NAMALWA (cell line): ENCODE measurements at regions not wholly inside any gene's neighbourhood (a gene's known extent, or its start where the extent isn't known, plus 50 kb on each side); places are given as distances from the start of the nearest gene placed in this dataset.

Experiments
- DNase-seq: peaks from one replicate; pipeline ENCODE4 v3.0.0-alpha.2; 2015; ENCODE audit warnings: low spot score

DNA sequence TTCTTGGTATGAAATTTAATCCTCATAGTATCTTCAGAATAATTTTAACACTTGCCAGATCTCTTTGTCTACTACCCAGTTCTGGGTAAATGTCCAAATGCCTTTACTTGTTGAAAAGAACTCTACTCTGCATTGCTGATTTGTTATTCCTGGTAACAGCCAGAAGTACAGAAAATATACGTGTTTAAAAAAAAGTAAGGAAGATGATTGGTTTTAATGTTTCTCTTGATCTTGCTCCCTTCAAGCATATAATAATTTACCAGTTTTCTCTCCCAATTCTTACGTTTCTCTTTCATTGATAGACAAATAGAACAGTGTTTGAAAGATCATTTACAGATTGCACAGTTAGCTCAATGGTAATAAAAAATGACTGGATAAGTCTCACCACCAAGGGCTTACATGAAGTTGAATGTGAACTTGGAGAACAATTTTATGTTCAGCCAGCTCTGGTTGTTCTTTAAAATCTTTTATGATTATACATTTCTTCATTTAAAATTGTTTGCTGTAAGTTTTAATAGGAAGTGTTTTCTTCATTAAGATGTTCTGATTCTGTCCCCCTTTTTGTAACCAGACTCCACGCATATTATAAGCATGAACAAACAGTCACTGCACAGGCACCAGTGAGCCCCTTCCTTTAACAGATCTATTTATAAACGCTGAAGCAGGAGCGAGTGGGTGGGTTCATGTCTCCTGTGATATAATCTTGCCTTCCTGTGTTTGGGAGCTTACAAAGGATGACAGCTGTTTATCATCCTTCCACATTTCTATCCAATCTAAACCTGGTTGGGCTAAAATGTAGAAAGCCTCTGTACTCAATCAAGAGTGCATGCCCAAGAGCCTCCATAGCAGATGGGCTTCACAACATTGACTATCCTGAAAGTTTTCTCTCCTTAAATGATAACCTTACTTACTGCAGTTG, 299.5 kb downstream of the PRL start:
- no peak for DNase-seq

DNA sequence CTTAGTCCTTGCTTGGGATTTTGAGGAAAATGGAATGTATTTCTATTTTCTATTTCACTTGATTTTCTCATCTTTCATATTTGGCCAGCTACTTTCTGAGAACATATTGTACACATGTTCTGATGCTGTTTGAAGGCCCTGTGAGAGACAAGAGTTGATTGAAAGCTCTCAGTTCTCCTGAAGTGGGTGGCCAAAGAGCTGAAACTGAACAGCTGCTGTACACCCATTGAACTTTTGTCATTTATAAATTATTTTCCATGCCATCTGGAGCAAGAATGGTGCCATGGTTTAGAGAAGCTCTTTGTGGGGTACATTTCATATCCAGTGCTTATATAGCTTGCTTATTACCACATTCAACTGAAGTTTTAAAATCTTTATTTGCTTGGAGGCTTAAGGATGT, 298.3 kb downstream of the PRL start:
- DNase-seq, result no peak

DNA sequence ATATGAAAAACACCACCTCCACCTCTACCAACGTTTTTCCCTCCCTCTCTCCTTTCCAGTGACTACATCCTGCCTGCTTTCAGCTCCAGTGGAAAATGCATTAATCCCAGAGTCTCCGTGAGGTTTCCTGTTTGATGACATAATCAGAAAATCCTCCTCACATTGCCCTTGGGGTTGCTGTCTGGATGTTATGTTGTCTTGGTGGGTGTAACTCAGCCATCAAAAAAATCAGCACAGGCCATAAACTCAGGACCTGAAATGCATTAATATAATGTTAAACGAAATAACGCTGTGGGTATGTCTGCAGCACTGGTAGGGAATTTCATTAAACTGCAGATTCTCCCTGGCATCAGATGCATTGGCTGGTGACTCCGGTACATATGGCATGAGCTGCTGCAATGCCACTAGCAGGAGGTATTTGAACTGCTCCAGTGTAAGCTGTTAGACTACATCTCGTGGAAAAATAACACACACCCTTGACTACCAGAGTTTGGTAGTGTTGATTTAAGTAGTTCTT, 297.8 kb downstream of the PRL start:
- no peak for DNase-seq

DNA sequence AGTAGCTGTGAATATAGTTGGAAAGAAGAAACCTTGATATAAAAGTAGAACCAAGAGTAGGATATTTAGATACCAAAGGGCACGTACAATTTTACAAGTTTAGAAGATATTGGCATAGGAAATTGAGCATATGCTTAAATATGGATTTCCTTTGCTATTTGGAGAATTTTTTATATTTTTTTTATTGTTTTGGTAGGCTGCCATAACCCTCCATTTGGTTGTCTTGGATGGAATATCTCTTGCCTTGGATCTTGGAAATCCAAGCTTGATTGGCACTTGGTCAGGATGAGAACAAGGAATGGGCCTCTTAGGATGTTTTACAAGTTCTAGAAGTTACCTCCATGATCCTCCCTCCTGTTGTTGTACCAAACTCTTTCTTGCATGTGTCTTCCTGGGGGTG, 297.1 kb downstream of the PRL start:
- DNase-seq, result no peak

DNA sequence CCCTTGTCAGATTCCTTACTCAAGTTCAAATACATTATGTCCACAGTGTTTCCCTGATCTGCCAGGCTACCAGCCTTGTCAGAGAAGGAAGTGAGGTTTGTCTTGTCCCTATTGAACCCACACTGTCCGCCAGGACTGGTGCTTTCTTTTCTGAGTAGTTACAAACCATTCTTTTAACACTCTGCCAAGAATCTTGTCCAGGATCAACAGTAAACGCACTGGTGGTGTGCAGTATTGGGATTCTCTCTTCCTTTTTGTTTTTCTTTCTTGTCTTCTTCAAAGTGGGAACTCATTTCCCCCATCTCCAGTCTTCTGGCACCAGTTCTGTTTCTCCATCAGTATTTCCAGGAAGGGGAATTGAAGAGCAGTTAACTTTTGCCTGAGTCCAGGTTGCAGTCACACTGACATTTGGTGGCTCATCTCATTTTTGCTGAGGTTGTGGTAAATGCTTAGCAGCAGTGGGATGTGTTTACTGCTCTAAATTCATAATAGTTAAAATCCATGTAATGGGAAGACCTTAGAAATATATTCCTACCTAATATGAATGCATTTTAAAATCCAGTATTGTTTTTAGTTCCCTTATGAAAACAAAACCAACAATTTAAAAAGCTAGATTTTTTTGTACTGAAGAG, 295.3 kb downstream of the PRL start:
- no peak for DNase-seq

DNA sequence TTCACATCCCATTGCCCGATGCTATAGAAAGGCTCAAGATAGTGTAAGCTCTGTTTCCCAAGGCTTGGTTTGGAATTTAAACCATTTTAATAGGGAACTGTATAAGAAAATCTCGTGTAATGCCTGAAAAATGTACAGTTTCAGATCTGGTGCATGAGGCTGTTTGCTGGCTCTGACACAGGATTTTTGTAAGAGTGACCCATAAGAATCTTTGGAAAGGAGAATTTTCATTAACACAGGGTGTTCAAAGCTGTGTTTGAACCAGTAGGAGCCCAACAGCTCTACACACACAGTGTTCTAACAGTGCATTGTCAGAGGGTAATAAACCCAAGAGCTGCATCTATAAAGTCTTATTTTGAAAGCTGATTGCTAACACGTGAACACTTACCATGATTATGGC, 293.5 kb downstream of the PRL start:
- no peak for DNase-seq

DNA sequence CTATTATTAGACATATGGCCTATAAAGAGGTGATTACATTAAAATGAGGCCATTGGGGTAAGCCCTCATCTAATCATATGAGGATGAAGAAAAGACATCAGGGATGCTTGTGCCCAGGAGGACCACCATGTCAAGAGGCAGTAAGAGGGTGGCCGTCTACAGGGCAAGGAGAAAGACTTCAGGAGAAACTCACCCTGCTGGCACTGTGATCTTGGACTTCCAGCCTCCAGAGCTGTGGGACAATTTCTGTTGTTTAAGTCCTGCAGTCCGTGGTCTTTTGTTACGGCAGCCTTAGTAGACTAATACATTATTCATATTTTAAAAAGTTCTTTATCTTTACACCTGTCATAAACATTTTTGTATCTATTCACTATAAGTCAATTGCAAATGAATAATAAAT, 290.0 kb downstream of the PRL start:
- DNase-seq, result no peak

DNA sequence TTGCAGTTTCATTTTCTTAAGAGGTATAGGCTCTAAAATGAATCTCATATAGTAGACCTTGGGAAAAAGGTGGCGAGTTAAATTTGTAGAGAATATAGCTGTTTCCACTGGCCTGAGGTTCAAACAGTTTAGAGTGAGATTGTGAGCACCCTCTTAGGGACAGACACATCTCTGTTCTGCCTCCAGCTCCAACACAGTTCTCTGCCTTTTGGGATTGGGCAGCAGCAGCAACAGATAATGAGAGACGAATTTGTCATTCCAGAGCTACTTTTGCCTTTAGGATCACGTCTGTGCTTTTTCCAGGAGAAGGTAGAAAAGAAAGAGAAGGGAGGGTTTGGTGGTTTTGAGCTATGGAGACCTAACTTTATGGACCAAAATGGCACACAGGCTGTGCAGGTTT, 289.4 kb downstream of the PRL start:
- no peak for DNase-seq

DNA sequence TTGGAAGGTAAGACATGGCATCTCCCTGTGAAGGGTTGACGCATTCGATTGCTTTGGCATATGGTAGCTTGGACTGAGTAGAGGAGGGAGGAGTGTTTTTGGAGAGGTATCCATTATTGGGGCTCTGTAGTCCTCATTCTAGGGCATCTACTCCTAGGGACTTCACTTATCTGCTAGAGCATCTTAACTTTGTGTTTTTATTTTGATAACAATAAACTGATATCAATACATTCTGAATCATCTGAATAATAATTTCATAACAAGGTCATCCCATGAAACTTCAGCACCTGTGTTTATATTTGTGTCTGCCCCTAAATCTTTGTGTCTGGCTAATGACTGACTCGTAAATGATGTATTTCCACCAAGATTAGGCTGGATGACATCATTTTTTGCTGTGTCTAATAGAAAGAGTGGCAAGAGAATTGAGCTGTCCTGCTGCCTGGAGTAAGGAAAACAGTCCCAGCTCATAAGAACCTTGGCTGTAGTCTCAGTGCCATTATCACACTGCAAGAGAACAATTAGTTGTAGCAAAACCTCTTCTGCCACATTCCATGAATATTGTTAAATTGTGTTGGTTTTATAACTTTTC, 288.5 kb downstream of the PRL start:
- DNase-seq, result no peak

DNA sequence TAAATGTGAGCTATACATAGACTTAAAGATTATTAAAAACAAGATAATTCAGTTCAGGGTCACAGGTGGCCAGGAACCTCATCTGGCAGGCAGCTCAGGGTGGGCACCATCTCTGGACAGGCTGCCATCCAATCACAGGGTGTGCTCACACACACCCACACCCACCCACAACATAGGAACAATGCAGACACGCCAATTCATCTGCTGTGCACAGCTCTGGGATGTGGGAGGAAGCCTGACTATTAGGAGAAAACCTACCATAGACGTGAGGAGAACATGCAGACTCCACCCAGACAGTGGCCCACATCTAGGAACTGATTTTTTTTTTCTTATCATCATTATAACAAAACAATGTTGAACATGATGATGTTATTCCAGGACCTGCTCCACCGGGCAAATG, 286.7 kb downstream of the PRL start:
- no peak for DNase-seq

DNA sequence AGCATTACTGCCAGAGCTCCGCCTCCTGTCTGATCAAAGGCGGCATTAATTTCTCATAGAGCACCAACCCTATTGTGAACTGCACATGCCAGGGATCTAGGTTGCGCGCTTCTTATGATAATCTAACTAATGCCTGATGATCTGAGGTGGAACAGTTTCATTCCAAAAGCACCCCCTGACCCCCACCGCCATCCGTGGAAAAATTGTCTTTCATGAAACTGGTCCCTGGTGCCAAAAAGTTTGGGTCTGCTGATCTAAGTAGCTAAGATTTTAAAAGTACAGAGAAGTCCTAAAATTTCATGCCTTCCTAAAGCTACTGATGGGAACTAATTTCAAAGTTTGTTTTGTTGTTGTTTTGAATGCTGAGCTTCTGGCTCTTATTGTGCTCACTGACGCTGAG, 281.6 kb downstream of the PRL start:
- DNase-seq, result no peak

DNA sequence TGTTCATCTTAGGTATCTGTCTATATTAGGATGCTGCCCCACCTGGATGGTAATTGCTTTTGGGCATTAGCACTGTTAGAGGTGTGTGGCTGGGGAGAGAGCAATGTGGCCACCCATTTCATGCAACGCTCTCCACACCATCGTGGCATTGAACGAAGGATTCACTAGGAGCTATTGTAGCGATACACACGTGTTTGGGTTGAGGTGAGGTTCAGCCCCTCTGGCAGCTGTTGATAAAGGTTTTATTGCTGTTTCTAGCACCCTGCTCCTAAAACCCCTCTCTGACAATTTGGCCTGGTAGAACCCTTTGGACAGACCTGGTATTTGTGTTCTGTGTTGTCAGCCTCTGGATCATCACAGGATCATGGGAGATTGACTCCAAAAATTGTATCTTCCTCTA, 280.9 kb downstream of the PRL start:
- DNase-seq, result no peak

DNA sequence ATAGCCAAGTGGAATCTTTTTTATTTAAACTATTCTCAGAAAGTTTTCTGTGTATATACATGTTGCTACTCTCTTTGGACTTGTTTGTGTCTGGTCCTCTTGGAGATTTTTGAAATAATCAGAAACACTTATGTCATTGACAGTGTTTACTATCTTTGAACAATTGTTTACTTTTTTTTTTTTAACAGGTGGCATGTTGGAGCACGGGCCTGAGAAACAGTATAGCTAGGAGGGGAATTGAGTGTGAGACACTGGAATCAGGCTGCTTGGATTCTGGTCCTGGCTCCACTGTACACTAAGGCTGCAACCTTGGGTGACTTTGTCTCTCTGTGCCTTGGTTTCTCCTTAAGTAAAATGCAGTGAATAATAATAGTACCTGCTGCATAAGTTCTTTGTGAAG, 279.6 kb downstream of the PRL start:
- DNase-seq, result no peak

DNA sequence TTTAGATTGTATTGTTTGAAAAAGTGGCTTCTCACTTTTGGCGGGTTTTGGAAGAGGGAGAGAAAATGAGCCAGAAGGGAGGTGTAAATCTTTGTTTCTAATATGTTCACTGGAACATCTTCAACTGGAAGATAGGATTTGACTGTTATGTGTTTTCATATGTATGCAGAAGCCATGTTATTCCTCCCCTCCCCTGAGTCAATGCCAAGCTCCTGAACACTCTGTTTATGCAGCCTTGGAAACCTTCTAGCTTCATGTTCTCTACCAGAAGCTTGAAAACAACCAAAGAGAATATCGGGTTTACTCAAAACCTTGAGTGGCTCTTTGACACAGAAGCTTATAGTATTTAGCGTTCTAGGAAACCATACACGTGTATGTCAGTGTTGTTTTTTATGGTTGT, 279.1 kb downstream of the PRL start:
- DNase-seq, result no peak

DNA sequence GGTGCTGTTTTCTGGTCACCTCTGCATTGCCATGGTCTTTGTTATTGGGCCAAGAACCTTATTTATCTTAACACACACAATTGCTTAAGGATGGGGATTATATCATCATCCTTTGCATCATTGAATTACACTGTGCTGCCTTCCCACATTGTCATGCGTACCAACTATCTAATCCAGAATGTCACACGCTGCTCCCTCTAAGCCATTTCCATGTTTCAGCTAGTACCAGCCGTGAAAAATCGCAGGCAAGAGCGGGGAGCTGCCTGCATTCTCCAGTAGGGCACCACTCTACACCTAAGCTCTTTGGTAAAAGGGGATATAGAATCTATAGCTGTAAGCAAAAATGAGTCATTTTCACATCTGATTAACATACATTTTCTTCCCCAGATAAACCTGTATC, 277.0 kb downstream of the PRL start:
- no peak for DNase-seq

DNA sequence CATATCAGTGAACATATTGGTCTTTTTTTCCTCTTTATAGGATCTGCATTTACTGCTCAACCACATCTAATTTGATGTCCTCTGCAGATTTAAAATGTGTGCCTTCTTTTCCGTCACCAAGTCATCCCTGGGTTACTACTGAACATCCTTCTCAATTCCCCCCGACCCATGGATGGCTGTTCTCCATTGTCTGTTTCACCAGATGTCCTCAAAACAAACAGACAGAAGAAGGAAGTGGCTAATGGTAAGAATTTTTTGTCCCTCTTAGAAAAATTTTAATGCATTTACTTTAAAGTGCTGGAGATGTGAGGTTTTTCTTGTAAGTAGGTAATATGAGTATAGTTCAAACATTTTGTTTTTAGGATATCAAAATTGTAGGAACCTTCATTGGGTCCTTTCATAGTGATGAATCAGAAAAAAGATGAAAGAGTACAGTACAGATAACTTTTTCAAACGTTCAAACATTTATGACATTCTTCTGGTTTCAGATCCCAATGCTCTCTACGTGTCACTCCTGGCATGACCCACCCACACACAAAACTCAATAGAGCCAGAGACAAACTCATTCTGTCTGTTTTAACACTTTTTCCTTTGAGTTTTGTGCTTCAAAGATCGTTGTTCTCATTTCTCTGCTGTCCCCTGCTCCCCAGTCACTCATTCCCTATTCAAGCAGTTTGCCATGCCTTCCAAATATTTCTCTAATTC, 276.4 kb downstream of the PRL start:
- no peak for DNase-seq

DNA sequence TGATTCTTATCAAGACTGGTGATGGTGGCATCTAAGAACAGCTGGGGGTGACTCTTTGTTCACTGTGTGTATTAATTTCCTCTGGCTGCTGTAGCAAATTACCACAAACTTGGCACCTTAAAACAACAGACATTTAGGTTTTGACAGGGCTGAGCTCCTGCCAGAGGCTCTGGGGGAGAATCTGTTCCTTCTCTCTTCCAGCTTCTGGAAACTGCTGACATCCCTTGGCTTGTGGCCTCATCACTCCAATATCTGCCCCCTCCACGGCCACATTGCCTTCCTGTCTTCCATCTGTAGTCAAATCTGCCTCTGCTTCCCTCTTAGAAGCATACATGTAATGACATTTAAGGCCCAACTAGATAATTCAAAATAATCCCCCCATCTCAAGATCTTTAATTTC, 274.9 kb downstream of the PRL start:
- no peak for DNase-seq

DNA sequence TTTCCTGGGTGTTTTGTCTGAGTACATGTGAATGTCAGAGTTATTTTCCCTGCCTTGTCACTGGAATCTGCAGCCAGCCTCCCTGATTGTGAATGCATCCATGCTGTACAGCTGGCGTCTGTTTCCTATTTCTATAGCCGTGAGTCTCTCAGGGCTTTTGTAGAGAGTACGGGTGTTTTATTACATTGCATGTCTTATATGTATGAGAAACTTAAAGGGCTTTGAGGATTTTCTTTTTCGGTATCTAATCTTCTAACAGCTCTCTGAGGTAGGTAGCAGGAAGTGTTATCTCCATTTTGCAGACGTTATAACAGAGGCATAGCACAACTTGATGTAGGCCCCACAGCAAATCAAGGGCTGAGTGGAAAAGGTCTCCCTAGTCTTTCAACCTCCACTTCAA, 272.9 kb downstream of the PRL start:
- DNase-seq, result no peak

DNA sequence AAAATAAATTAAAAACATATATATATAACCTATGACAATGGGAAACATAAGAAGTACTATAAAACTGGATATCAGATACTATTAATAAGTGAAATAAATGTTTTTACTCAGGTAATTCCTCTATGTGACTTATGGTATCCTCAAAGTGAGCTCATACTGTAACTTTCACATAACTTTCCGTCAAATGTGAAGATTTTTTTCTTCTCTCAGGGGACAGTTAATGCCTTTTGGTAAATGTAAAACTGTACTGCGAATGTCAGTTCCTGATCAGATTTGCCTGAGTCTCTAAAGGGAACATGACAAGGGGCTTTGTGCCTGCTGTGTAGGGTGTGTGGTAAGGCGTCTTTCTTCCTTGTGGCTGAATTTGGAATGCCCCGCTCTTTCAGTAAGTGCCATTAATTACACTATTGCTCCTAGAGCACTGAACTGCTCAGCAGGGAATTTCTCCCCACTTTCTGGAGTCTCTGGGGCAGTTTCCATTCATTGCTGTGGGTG, 271.8 kb downstream of the PRL start:
- DNase-seq, result no peak

DNA sequence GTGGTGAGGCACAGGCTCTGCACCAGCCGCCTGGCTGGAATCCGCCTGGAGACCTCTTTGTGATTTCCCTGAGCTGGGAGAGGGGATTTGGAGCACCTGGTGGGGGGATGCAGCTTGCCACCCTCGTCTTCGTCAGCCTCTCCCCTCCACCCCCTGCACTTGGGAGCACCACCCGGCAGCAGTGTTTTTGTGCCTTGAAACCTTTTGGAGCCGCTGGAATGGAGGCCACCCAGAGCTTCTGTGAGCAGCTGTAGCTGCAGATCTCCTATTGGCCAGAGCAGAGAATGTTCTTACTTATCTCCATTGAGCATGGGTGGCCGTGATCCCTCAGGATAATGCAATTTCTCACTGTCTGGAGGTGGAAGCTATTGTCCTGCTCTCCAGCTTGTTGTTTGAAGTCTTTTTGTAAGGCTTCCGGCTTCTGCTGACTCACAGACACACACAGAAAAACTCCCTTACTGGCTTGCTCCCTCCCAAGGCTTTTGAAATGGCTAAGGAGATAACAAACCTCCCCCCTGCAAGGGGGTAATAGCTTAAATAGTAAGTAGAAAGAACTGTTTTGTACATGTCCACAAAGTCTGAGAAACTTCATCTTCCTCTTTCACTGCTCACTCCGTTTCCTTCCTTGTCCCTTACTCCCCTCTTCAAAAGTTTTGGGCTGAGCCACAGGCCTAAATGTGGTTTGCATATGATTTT, 271.2 kb downstream of the PRL start:
- peak; percentile 20 for DNase-seq

DNA sequence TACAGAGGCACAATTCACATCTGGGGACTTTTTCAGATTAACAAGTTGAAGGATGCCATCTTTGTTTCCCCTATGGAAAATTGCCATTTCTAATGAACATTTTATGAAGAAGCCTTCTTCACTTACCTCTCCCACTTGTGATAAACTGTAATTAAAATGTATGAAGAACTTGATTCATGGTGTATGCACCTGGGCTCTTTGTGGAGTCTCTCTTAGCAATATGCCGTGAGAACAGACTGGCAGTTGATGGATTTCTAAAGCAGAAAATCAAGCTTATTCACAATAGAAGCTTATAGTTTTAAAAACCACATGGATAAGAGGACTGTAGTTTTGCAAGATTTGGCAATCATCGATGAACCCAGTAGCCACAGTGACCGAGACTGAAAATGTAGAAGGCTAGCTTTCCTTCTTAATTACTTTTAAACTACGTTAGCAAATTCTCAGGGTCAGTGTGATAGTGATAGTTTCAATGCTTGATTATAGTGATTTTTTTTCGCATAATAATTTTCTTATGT, 270.6 kb downstream of the PRL start:
- no peak for DNase-seq
